Type B pancreatic cell (in vitro differentiated cells): ENCODE measurements at regions not wholly inside any gene's neighbourhood (a gene's known extent, or its start where the extent isn't known, plus 50 kb on each side); places are given as distances from the start of the nearest gene placed in this dataset.
A peak's percentile ranks its signal among the peaks of the same experiment; 100 is the strongest.

ENCODE experiments used
- DNase-seq: peaks from one replicate; pipeline ENCODE4 v3.0.0; 2021; ENCODE audit warnings: mixed read lengths; ENCODE audit not compliant: unreplicated experiment; ENCODE audit errors: extremely low spot score
- H3K27ac Mint-ChIP-seq: 2 replicates; pipeline ENCODE4 v1.8.0; 2021; ENCODE audit warnings: mild to moderate bottlenecking, mixed read lengths
- H3K27me3 Mint-ChIP-seq: 2 replicates; pipeline ENCODE4 v1.8.0; 2021; ENCODE audit warnings: mixed read lengths
- H3K36me3 Mint-ChIP-seq: 2 replicates; pipeline ENCODE4 v1.8.0; 2021; ENCODE audit warnings: mixed read lengths
- H3K4me1 Mint-ChIP-seq: one replicate; pipeline ENCODE4 v1.8.0; 2021; ENCODE audit warnings: mixed read lengths; ENCODE audit not compliant: unreplicated experiment
- H3K4me3 Mint-ChIP-seq: 2 replicates; pipeline ENCODE4 v1.8.0; 2021; ENCODE audit warnings: mild to moderate bottlenecking, mixed read lengths
- H3K9me3 Mint-ChIP-seq: 2 replicates; pipeline ENCODE4 v1.8.0; 2021; ENCODE audit warnings: mixed read lengths
- CTCF ChIP-seq: fragments of 200-600 bp; sonication (generic); conservative IDR thresholded peaks from 2 replicates; pipeline ENCODE4 v1.5.0; 2021; ENCODE audit warnings: antibody characterized with exemption, mild to moderate bottlenecking

- H3K9me3 Mint-ChIP-seq, result no peaks in the 10 kb centered on the region
- TF ChIP-seq CTCF, result no peak
- no peak overlapping the region for H3K4me3 Mint-ChIP-seq
- H3K4me1 Mint-ChIP-seq, result no peaks in the 10 kb centered on the region
- H3K27ac Mint-ChIP-seq, result no peak overlapping the region
- H3K27me3 Mint-ChIP-seq, result no peaks in the 10 kb centered on the region
- DNase-seq, result no peak
- no peaks in the 10 kb centered on the region for H3K36me3 Mint-ChIP-seq
These were observed 462.5 kb downstream of the AEBP2 start for GRCh38 chr12:19901841-19902240.

DNA sequence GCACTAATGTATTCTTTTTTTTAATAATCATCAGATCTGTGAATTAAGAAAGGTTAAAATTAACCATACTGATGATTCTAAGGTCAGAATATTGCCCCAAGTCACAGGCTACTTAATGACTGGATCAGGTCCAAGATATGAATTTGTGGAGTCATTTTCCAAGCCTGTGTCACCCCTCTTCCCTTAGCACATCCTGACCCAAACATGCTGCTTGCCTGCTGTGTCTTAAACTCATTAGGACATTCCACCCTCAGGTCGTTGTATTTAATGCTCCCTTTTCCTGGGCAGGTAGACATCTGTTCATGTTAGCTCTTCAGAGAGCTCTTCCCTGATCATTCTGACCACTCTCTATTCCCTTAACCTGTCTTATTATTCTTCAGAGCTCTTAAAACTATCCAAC lies 463.5 kb upstream of the PDE3A start:
- Mint-ChIP-seq H3K9me3 (no peaks in the 10 kb centered on the region), H3K4me1 (no peaks in the 10 kb centered on the region), H3K27me3 (peaks cover 9% of the 10 kb centered on the region), H3K36me3 (no peaks in the 10 kb centered on the region), H3K27ac (no peak overlapping the region), H3K4me3 (no peak overlapping the region)
- no peak for DNase-seq
- TF ChIP-seq CTCF, result no peak

DNA sequence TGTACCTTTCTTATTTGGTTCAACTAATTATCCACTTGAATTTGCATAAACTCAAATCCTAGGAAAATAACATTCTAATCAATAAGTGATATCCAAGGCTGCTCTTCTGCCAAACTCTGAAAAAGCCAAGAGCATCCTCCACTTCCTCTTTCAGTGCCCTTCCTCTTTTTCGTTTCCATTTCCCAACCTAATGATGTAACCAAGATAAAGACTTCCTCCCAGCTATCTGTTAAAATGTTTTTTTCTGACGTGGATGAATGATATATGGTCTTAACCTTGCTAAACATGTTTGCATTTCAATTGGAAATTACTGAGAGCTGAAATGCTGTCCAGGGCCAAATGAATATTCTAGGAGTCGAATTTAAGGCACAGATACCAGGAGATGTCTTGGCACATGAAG lies 459.5 kb upstream of the PDE3A start:
- H3K36me3 Mint-ChIP-seq, result no peaks in the 10 kb centered on the region
- H3K9me3 Mint-ChIP-seq, result no peaks in the 10 kb centered on the region
- TF ChIP-seq CTCF, result no peak
- peaks cover 9% of the 10 kb centered on the region for H3K27me3 Mint-ChIP-seq
- DNase-seq, result no peak
- no peak overlapping the region for H3K4me3 Mint-ChIP-seq
- H3K27ac Mint-ChIP-seq, result no peak overlapping the region
- peaks cover 6% of the 10 kb centered on the region for H3K4me1 Mint-ChIP-seq

DNA sequence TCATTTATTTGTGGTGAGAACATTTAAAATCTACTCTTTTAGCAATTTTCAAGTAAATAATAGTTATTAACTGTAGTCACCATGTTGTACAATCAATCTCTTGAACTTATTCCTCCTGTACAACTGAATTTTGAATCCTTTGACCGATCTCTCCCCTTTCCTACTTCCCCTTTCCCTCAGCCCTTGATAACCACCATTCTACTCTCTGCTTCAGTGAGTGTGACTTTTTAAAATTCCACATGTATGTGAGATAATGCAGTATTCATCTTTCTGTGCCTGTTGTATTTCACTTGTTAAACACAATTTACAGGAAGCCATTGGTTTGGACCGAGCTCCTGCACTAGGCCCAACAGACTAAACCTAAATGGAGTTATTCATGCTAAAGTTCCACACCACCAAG lies 458.9 kb upstream of the PDE3A start:
- peaks cover 11% of the 10 kb centered on the region for H3K27me3 Mint-ChIP-seq
- no peak overlapping the region for H3K27ac Mint-ChIP-seq
- H3K4me3 Mint-ChIP-seq, result no peak overlapping the region
- H3K9me3 Mint-ChIP-seq, result no peaks in the 10 kb centered on the region
- H3K4me1 Mint-ChIP-seq, result peaks cover 6% of the 10 kb centered on the region
- H3K36me3 Mint-ChIP-seq, result no peaks in the 10 kb centered on the region
- TF ChIP-seq CTCF, result no peak
- no peak for DNase-seq

GRCh38 chr12:19910681-19911080 lies 457.7 kb upstream of the PDE3A start:
- Mint-ChIP-seq H3K4me1 (peaks cover 10% of the 10 kb centered on the region), H3K36me3 (no peaks in the 10 kb centered on the region), H3K9me3 (no peaks in the 10 kb centered on the region), H3K27ac (no peak overlapping the region), H3K4me3 (no peak overlapping the region), H3K27me3 (peaks cover 15% of the 10 kb centered on the region)
- DNase-seq, result no peak
- TF ChIP-seq CTCF, result no peak

- H3K4me3 Mint-ChIP-seq, result no peak overlapping the region
- TF ChIP-seq CTCF, result no peak
- H3K27me3 Mint-ChIP-seq, result peaks cover 13% of the 10 kb centered on the region
- H3K36me3 Mint-ChIP-seq, result no peaks in the 10 kb centered on the region
- no peaks in the 10 kb centered on the region for H3K9me3 Mint-ChIP-seq
- DNase-seq, result no peak
- peaks cover 19% of the 10 kb centered on the region for H3K4me1 Mint-ChIP-seq
- H3K27ac Mint-ChIP-seq, result peak overlapping the region; percentile 19
These were observed 455.3 kb upstream of the PDE3A start for GRCh38 chr12:19912991-19913390.
